Smooth muscle cell (in vitro differentiated cells): ENCODE measurements at regions not wholly inside any gene's neighbourhood (a gene's known extent, or its start where the extent isn't known, plus 50 kb on each side); places are given as distances from the start of the nearest gene placed in this dataset.

Experiments
- DNase-seq: peaks from one replicate; lab custom pipeline; 2025; ENCODE audit not compliant: unreplicated experiment; lab: John Stamatoyannopoulos, UW
- H2AFZ ChIP-seq: fragments of 200-600 bp; sonication (generic); 2 replicates; pipeline ENCODE4 v1.6.0; 2016; ENCODE audit warnings: antibody characterized with exemption, low read depth, mild to moderate bottlenecking
- H3F3A ChIP-seq: fragments of 200-600 bp; sonication (generic); 2 replicates; pipeline ENCODE4 v1.6.0; 2017; ENCODE audit warnings: antibody characterized with exemption, low read depth
- H3K27ac ChIP-seq: fragments of 200-600 bp; sonication (generic); 2 replicates; pipeline ENCODE4 v1.5.1; 2016; ENCODE audit warnings: low read depth, mild to moderate bottlenecking
- H3K27me3 ChIP-seq: fragments of 200-600 bp; sonication (generic); 2 replicates; pipeline ENCODE4 v1.6.1; 2016; ENCODE audit warnings: low read depth, mild to moderate bottlenecking
- H3K36me3 ChIP-seq: fragments of 200-600 bp; sonication (generic); 2 replicates; pipeline ENCODE4 v1.5.1; 2016; ENCODE audit warnings: low read depth
- H3K4me1 ChIP-seq: fragments of 200-600 bp; sonication (generic); 2 replicates; pipeline ENCODE4 v1.5.1; 2016; ENCODE audit warnings: low read depth
- H3K4me2 ChIP-seq: fragments of 200-600 bp; sonication (generic); 2 replicates; pipeline ENCODE4 v1.6.0; 2016; ENCODE audit warnings: mild to moderate bottlenecking
- H3K4me3 ChIP-seq: fragments of 200-600 bp; sonication (generic); 2 replicates; pipeline ENCODE4 v1.5.1; 2016; ENCODE audit warnings: mild to moderate bottlenecking
- H3K79me2 ChIP-seq: fragments of 200-600 bp; sonication (generic); 2 replicates; pipeline ENCODE4 v1.6.0; 2016; ENCODE audit warnings: low read depth, mild to moderate bottlenecking
- H3K9ac ChIP-seq: fragments of 200-600 bp; sonication (generic); 2 replicates; pipeline ENCODE4 v1.6.0; 2016; ENCODE audit warnings: low read depth
- H3K9me3 ChIP-seq: fragments of 200-600 bp; sonication (generic); replicated peaks from 2 replicates; pipeline ENCODE4 v1.5.1; 2016; ENCODE audit warnings: low read depth
- H4K20me1 ChIP-seq: fragments of 200-600 bp; sonication (generic); 2 replicates; pipeline ENCODE4 v1.6.0; 2016; ENCODE audit warnings: low read depth
- CTCF ChIP-seq: fragments of 200-600 bp; sonication (generic); IDR thresholded peaks from 2 replicates; pipeline ENCODE4 v1.5.1; 2017; ENCODE audit warnings: borderline replicate concordance, mild to moderate bottlenecking, antibody characterized with exemption; ENCODE audit not compliant: insufficient read depth, poor library complexity, severe bottlenecking
- WGBS: methylation state at CpG from one replicate; pipeline ENCODE4 v1.1.7; 2016; ENCODE audit warnings: low lambda C conversion rate; 5-methylcytosine and 5-hydroxymethylcytosine counted together

GRCh38 chr13:32907211-32907610 lies 109.0 kb upstream of the KL start:
- TF ChIP-seq CTCF, result no peak
- Histone ChIP-seq H3K9ac (no peak overlapping the region), H3K27ac (no peak overlapping the region)

DNA sequence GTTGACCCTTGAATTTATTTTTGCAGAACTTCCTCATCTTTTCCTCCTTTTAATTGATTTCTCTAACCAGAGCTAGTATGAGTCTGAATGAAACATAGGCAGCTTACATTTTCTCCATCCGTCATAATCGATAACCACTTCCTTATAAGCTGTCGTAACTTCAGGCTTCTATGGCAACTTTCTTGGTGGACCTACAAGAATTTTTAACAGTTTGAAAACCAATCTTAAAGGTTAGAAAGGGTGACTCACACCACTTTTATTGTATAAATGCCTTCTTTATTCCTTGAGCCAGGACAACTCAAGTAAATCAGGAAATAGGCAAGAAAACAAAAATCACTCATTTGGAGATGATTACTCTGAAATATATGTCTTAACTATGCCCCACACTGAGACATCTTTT lies 105.7 kb upstream of the KL start:
- no peaks in the 10 kb centered on the region for H4K20me1 ChIP-seq
- H3K27ac ChIP-seq, result no peak overlapping the region
- no peak for DNase-seq
- H3K9ac ChIP-seq, result no peak overlapping the region
- H3K4me2 ChIP-seq, result no peak overlapping the region
- no peaks in the 10 kb centered on the region for H3K36me3 ChIP-seq
- no peak for TF ChIP-seq CTCF
- peak overlapping the region; percentile 17 for H2AFZ ChIP-seq
- peaks cover 2% of the 10 kb centered on the region for H3F3A ChIP-seq
- no peaks in the 10 kb centered on the region for H3K79me2 ChIP-seq
- H3K27me3 ChIP-seq, result no peaks in the 10 kb centered on the region
- no peaks in the 10 kb centered on the region for H3K4me1 ChIP-seq
- no peaks in the 10 kb centered on the region for H3K9me3 ChIP-seq
- 81% methylated on average over 3 of the region's 3 CpGs for WGBS
- no peak overlapping the region for H3K4me3 ChIP-seq

More at GRCh38 chr13:32907211-32907610, 109.0 kb upstream of the KL start:
- no peaks in the 10 kb centered on the region for H4K20me1 ChIP-seq
- H3F3A ChIP-seq, result peaks cover 18% of the 10 kb centered on the region
- 100% methylated on average over 1 of the region's 1 CpG for WGBS
- H3K4me2 ChIP-seq, result no peak overlapping the region
- no peak overlapping the region for H2AFZ ChIP-seq
- no peaks in the 10 kb centered on the region for H3K4me1 ChIP-seq
- H3K4me3 ChIP-seq, result no peak overlapping the region
- no peaks in the 10 kb centered on the region for H3K36me3 ChIP-seq
- H3K79me2 ChIP-seq, result no peaks in the 10 kb centered on the region
- DNase-seq, result no peak
- no peaks in the 10 kb centered on the region for H3K9me3 ChIP-seq
- no peaks in the 10 kb centered on the region for H3K27me3 ChIP-seq

- H3K27ac ChIP-seq, result no peak overlapping the region
- H3K79me2 ChIP-seq, result no peaks in the 10 kb centered on the region
- no peak for DNase-seq
- no peak overlapping the region for H3K4me3 ChIP-seq
- H3K9ac ChIP-seq, result no peak overlapping the region
- no peaks in the 10 kb centered on the region for H4K20me1 ChIP-seq
- H3K36me3 ChIP-seq, result no peaks in the 10 kb centered on the region
- no peaks in the 10 kb centered on the region for H3K27me3 ChIP-seq
- no peaks in the 10 kb centered on the region for H3F3A ChIP-seq
- WGBS, result 88% methylated on average over 2 of the region's 2 CpGs
- H3K4me2 ChIP-seq, result no peak overlapping the region
- H2AFZ ChIP-seq, result no peak overlapping the region
- TF ChIP-seq CTCF, result peak; percentile 35
- no peaks in the 10 kb centered on the region for H3K9me3 ChIP-seq
- H3K4me1 ChIP-seq, result no peaks in the 10 kb centered on the region
Measured at GRCh38 chr13:32911506-32911905, 104.7 kb upstream of the KL start.

- Histone ChIP-seq H3K79me2 (no peaks in the 10 kb centered on the region), H4K20me1 (no peaks in the 10 kb centered on the region), H3F3A (no peaks in the 10 kb centered on the region), H3K27me3 (no peaks in the 10 kb centered on the region), H3K4me1 (no peaks in the 10 kb centered on the region), H3K9me3 (no peaks in the 10 kb centered on the region), H3K4me2 (no peak overlapping the region), H3K9ac (no peak overlapping the region), H3K27ac (no peak overlapping the region), H3K4me3 (no peak overlapping the region), H3K36me3 (no peaks in the 10 kb centered on the region), H2AFZ (no peak overlapping the region)
- WGBS, result 67% methylated on average over 1 of the region's 1 CpG
- no peak for DNase-seq
- TF ChIP-seq CTCF, result no peak
Measured at GRCh38 chr13:32914686-32915085, 101.5 kb upstream of the KL start.
